GM23248 (cell line): ENCODE measurements at regions not wholly inside any gene's neighbourhood (a gene's known extent, or its start where the extent isn't known, plus 50 kb on each side); places are given as distances from the start of the nearest gene placed in this dataset.

Experiments used
- DNase-seq: peaks from one replicate; pipeline ENCODE4 v3.0.0-alpha.2; 2015
- H2AFZ ChIP-seq: fragments of 200-600 bp; sonication (generic); 2 replicates; pipeline ENCODE4 v1.6.1; 2016; ENCODE audit warnings: antibody characterized with exemption
- H3F3A ChIP-seq: fragments of 200-600 bp; sonication (generic); 2 replicates; pipeline ENCODE4 v1.6.1; 2016; ENCODE audit warnings: mild to moderate bottlenecking, antibody characterized with exemption, mixed run types; ENCODE audit not compliant: insufficient read depth
- H3K27ac ChIP-seq: fragments of 200-600 bp; sonication (generic); 2 replicates; pipeline ENCODE4 v1.5.1; 2016; ENCODE audit warnings: mild to moderate bottlenecking
- H3K27me3 ChIP-seq: fragments of 200-600 bp; sonication (generic); replicated peaks from 2 replicates; pipeline ENCODE4 v1.6.1; 2016; ENCODE audit warnings: mild to moderate bottlenecking; ENCODE audit not compliant: insufficient read depth
- H3K36me3 ChIP-seq: fragments of 200-600 bp; sonication (generic); 2 replicates; pipeline ENCODE4 v1.6.1; 2016; ENCODE audit warnings: low read depth, mild to moderate bottlenecking
- H3K4me1 ChIP-seq: fragments of 200-600 bp; sonication (generic); 2 replicates; pipeline ENCODE4 v1.6.1; 2016; ENCODE audit warnings: mild to moderate bottlenecking; ENCODE audit not compliant: insufficient read depth
- H3K4me2 ChIP-seq: fragments of 200-600 bp; sonication (generic); one replicate; pipeline ENCODE4 v1.6.1; 2016; ENCODE audit warnings: mild to moderate bottlenecking; ENCODE audit not compliant: unreplicated experiment
- H3K4me3 ChIP-seq: fragments of 200-600 bp; sonication (generic); 2 replicates; pipeline ENCODE4 v1.5.1; 2016; ENCODE audit warnings: mild to moderate bottlenecking
- H3K79me2 ChIP-seq: fragments of 200-600 bp; sonication (generic); 2 replicates; pipeline ENCODE4 v1.6.1; 2016; ENCODE audit warnings: mild to moderate bottlenecking; ENCODE audit not compliant: insufficient read depth
- H3K9ac ChIP-seq: fragments of 200-600 bp; sonication (generic); 2 replicates; pipeline ENCODE4 v1.6.1; 2016; ENCODE audit warnings: mild to moderate bottlenecking
- H3K9me2 ChIP-seq: fragments of 200-600 bp; sonication (generic); 2 replicates; pipeline ENCODE4 v1.6.1; 2016; ENCODE audit warnings: mixed run types, mild to moderate bottlenecking, moderate library complexity; ENCODE audit not compliant: insufficient read depth
- H3K9me3 ChIP-seq: fragments of 200-600 bp; sonication (generic); one replicate; pipeline ENCODE4 v1.6.1; 2017; ENCODE audit warnings: low read depth
- H4K20me1 ChIP-seq: fragments of 200-600 bp; sonication (generic); 2 replicates; pipeline ENCODE4 v1.6.0; 2016; ENCODE audit not compliant: insufficient read depth
- EZH2 ChIP-seq: fragments of 200-600 bp; sonication (generic); IDR thresholded peaks from 2 replicates; pipeline ENCODE4 v1.6.1; 2018; ENCODE audit warnings: antibody characterized with exemption, mild to moderate bottlenecking; ENCODE audit not compliant: insufficient read depth, poor library complexity, severe bottlenecking
- EZH2phosphoT487 ChIP-seq: fragments of 200-600 bp; sonication (generic); IDR thresholded peaks from 2 replicates; pipeline ENCODE4 v1.6.1; 2018; ENCODE audit warnings: antibody characterized with exemption, moderate library complexity, mild to moderate bottlenecking, low read depth; ENCODE audit not compliant: insufficient read depth
- WGBS, 2 experiments: methylation state at CpG; one replicate each; pipeline ENCODE4 v1.1.6; 2015 to 2017; ENCODE audit warnings: low lambda C conversion rate in 2 of 2, low coverage in 1 of 2; ENCODE audit errors: missing lambda C conversion rate in 2 of 2; 5-methylcytosine and 5-hydroxymethylcytosine counted together
- in situ Hi-C: fragments of 300-500 bp; cut with MboI; formaldehyde crosslinking; loops from 2 replicates; pipeline ENCODE4 v1.15.0; 2020

- H2AFZ ChIP-seq: no peak overlapping the region
- TF ChIP-seq EZH2phosphoT487 (no peak), EZH2 (no peak)
- no peaks in the 10 kb centered on the region for H3K36me3 ChIP-seq
- no peak for DNase-seq
- no peak overlapping the region for H3K4me2 ChIP-seq
- no peak overlapping the region for H3K4me3 ChIP-seq
- no peaks in the 10 kb centered on the region for H3F3A ChIP-seq
- H3K9me2 ChIP-seq: no peaks in the 10 kb centered on the region
- no peaks in the 10 kb centered on the region for H3K27me3 ChIP-seq
- H4K20me1 ChIP-seq: no peaks in the 10 kb centered on the region
- in situ Hi-C loops: no loop called here
- no peak overlapping the region for H3K27ac ChIP-seq
- no peaks in the 10 kb centered on the region for H3K4me1 ChIP-seq
- WGBS, 2 experiments: 73 to 77% methylated on average over 4 of the region's 4 CpGs
- no peak overlapping the region for H3K9ac ChIP-seq
- no peaks in the 10 kb centered on the region for H3K9me3 ChIP-seq
- H3K79me2 ChIP-seq: no peaks in the 10 kb centered on the region
Measured at GRCh38 chr12:89279499-89279898, 72.8 kb downstream of the DUSP6 start.

DNA sequence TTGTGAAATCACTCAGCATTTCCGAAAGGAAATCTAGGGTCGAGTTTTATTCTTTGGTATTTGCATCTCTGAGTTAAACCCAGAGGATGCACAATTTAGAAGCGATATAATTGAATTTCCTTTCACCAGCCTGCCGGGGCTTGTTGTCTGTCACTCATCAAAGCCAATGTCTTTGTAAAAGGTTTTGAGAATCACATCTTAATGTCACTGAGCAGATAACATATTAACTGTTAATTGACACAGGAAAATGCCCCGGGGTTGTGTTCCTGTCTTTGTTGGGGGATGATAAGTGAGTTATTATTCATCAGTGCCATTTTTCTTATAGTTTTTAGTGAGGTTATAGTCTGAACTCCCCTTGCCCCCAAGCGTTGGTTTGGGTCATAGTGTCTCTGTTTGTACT lies 73.4 kb downstream of the DUSP6 start:
- Histone ChIP-seq H3K4me1 (no peaks in the 10 kb centered on the region), H3K36me3 (no peaks in the 10 kb centered on the region), H3K9me2 (no peaks in the 10 kb centered on the region), H3F3A (no peaks in the 10 kb centered on the region), H3K9ac (no peak overlapping the region), H3K4me2 (no peak overlapping the region), H3K27ac (no peak overlapping the region), H4K20me1 (no peaks in the 10 kb centered on the region), H3K27me3 (no peaks in the 10 kb centered on the region), H3K79me2 (no peaks in the 10 kb centered on the region), H2AFZ (no peak overlapping the region), H3K9me3 (no peaks in the 10 kb centered on the region), H3K4me3 (no peak overlapping the region)
- 52 to 55% methylated on average over 6 of the region's 6 CpGs for WGBS, 2 experiments
- in situ Hi-C loops: no loop called here
- DNase-seq: no peak
- TF ChIP-seq EZH2phosphoT487 (no peak), EZH2 (no peak)

GRCh38 chr12:89278169-89278568 lies 74.1 kb downstream of the DUSP6 start:
- DNase-seq: no peak
- no peak overlapping the region for H3K9ac ChIP-seq
- H3K9me2 ChIP-seq: no peaks in the 10 kb centered on the region
- in situ Hi-C loops: no loop called here
- H3K79me2 ChIP-seq: no peaks in the 10 kb centered on the region
- 97 to 100% methylated on average over 4 of the region's 4 CpGs for WGBS, 2 experiments
- H3F3A ChIP-seq: no peaks in the 10 kb centered on the region
- no peak overlapping the region for H3K4me3 ChIP-seq
- TF ChIP-seq EZH2: no peak
- no peak for TF ChIP-seq EZH2phosphoT487
- no peaks in the 10 kb centered on the region for H4K20me1 ChIP-seq
- no peaks in the 10 kb centered on the region for H3K4me1 ChIP-seq
- no peak overlapping the region for H3K4me2 ChIP-seq
- no peaks in the 10 kb centered on the region for H3K9me3 ChIP-seq
- no peak overlapping the region for H2AFZ ChIP-seq
- H3K36me3 ChIP-seq: no peaks in the 10 kb centered on the region
- H3K27me3 ChIP-seq: no peaks in the 10 kb centered on the region
- no peak overlapping the region for H3K27ac ChIP-seq

- Histone ChIP-seq H3K36me3 (no peaks in the 10 kb centered on the region), H4K20me1 (no peaks in the 10 kb centered on the region), H3K79me2 (no peaks in the 10 kb centered on the region), H3K9me2 (no peaks in the 10 kb centered on the region), H3K4me2 (no peak overlapping the region), H3K4me3 (no peak overlapping the region), H3K27me3 (no peaks in the 10 kb centered on the region), H3F3A (no peaks in the 10 kb centered on the region), H3K9ac (no peak overlapping the region), H2AFZ (no peak overlapping the region), H3K4me1 (no peaks in the 10 kb centered on the region), H3K27ac (no peak overlapping the region), H3K9me3 (no peaks in the 10 kb centered on the region)
- WGBS, 2 experiments: 79 to 89% methylated on average over 2 of the region's 2 CpGs
- TF ChIP-seq EZH2phosphoT487 (no peak), EZH2 (no peak)
- no peak for DNase-seq
- in situ Hi-C loops: no loop called here
Measured at GRCh38 chr12:89276860-89277259, 75.4 kb downstream of the DUSP6 start.

GRCh38 chr12:89273525-89273924 lies 78.8 kb downstream of the DUSP6 start:
- Histone ChIP-seq H3K4me1 (no peaks in the 10 kb centered on the region), H3K4me2 (no peak overlapping the region), H3K9me2 (no peaks in the 10 kb centered on the region), H3K79me2 (no peaks in the 10 kb centered on the region), H3K9me3 (no peaks in the 10 kb centered on the region), H3K27me3 (no peaks in the 10 kb centered on the region), H3K27ac (no peak overlapping the region), H3K36me3 (no peaks in the 10 kb centered on the region), H3K4me3 (no peak overlapping the region), H4K20me1 (no peaks in the 10 kb centered on the region), H3F3A (no peaks in the 10 kb centered on the region), H2AFZ (peak overlapping the region; percentile 7; the same call in 1 of the 2 replicates), H3K9ac (no peak overlapping the region)
- TF ChIP-seq EZH2 (no peak), EZH2phosphoT487 (no peak)
- in situ Hi-C loops: no loop called here
- 37 to 42% methylated on average over 2 of the region's 2 CpGs for WGBS, 2 experiments
- DNase-seq: no peak
